ENCODE measurements at regions not wholly inside any gene's neighbourhood (a gene's known extent, or its start where the extent isn't known, plus 50 kb on each side); places are given as distances from the start of the nearest gene placed in this dataset.

DNA sequence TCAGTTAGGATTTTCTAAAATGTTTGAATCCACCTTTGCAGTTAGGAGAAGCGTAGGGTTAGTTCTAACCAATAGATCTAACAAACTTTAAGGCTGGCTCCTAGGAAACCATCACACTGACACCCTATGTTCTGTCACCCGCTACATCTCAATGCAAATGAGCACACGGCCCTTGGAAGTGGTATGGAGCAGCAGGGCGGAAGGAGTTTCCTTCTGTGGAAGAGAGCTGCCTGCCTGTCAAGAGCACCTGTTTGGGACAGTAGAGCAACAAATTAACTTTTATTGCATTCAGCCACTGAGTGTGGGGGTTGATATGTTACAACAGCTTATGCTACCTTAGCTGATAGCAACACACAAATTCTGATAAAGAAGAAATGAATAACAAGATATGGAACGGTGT, 306.9 kb upstream of the RAB6C start:
- H3K4me1 ChIP-seq, result no peaks in the 10 kb centered on the region
- no peaks in the 10 kb centered on the region for H3K27me3 ChIP-seq
- H3K27ac ChIP-seq, result no peak overlapping the region
- no peaks in the 10 kb centered on the region for H3K9me3 ChIP-seq
- DNase-seq, result no peak
- no peaks in the 10 kb centered on the region for H3K36me3 ChIP-seq (ENCODE audit: low read depth, missing control alignments)
- TF ChIP-seq, protein P1, sequence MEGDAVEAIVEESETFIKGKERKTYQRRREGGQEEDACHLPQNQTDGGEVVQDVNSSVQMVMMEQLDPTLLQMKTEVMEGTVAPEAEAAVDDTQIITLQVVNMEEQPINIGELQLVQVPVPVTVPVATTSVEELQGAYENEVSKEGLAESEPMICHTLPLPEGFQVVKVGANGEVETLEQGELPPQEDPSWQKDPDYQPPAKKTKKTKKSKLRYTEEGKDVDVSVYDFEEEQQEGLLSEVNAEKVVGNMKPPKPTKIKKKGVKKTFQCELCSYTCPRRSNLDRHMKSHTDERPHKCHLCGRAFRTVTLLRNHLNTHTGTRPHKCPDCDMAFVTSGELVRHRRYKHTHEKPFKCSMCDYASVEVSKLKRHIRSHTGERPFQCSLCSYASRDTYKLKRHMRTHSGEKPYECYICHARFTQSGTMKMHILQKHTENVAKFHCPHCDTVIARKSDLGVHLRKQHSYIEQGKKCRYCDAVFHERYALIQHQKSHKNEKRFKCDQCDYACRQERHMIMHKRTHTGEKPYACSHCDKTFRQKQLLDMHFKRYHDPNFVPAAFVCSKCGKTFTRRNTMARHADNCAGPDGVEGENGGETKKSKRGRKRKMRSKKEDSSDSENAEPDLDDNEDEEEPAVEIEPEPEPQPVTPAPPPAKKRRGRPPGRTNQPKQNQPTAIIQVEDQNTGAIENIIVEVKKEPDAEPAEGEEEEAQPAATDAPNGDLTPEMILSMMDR (IDR thresholded peaks at IDR 0.05), result no peak
- TF ChIP-seq POLR2A (IDR thresholded peaks at IDR 0.05), result no peak
- WGBS, 2 donors, result 60 to 87% methylated on average over 5 of the region's 5 CpGs
- intact Hi-C loops (cut with DNase I; ENCODE audit: low total_unique reads), result no loop called here
- H3K4me3 ChIP-seq, result no peak overlapping the region

GRCh38 chr2:129673234-129673633, 306.2 kb upstream of the RAB6C start:
- no peak for DNase-seq
- 64 to 70% methylated on average over 5 of the region's 5 CpGs for WGBS, 2 donors

DNA sequence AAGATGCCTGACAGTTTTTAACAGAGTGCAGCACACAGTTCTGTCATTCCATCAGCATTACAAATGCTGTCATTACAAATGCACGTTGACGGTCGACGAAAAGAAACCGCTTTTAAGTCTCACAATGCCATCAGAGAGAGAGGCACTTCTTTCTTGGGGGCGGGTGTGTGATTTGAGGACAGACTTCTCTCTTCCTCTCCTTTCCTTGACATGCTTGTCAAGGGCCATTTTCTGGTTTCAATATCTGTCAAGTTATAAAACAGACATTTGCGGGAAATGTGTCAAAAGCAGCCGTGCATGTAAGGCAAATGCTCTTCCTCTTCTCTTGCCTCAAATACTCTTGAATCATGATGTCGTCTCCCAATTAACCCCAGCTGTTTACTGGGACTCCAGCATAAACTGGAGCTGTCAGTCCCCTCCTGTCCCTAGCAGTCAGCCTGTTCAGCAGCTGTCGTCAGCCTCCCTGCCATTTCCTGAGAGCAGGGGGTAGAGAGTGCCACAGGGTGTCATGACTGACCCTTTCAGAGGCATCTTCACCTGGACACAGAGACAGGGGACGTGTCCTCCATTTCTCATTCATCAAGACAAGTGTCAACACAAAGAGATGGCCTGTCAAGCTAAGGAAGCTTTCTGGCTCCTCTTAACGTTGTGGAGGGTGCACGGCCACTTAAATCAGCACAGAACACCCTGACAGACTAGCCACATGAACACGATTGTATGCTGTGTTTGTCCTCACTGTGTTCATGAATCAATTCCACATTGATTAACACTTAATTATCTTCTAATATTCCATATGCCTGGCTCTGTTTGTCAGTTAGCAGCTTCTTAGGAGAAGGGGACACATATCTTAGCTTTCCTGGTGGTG, 305.4 kb upstream of the RAB6C start:
- Histone ChIP-seq H3K27ac (no peak overlapping the region), H3K27me3 (no peaks in the 10 kb centered on the region), H3K4me3 (no peak overlapping the region), H3K36me3 (ENCODE audit: low read depth, missing control alignments) (no peaks in the 10 kb centered on the region), H3K9me3 (no peaks in the 10 kb centered on the region), H3K4me1 (no peaks in the 10 kb centered on the region)
- no peak for DNase-seq
- TF ChIP-seq POLR2A (IDR thresholded peaks at IDR 0.05), result no peak
- TF ChIP-seq, protein P1 (IDR thresholded peaks at IDR 0.05), result no peak
- 55 to 66% methylated on average over 14 of the region's 14 CpGs for WGBS, 2 donors
- intact Hi-C loops (cut with DNase I; ENCODE audit: low total_unique reads), result no loop called here

More at GRCh38 chr2:129673234-129673633, 306.2 kb upstream of the RAB6C start:
- Histone ChIP-seq H3K27me3 (no peaks in the 10 kb centered on the region), H3K36me3 (ENCODE audit: low read depth, missing control alignments) (no peaks in the 10 kb centered on the region), H3K4me1 (no peaks in the 10 kb centered on the region), H3K9me3 (no peaks in the 10 kb centered on the region), H3K27ac (no peak overlapping the region), H3K4me3 (no peak overlapping the region)
- TF ChIP-seq, protein P1 (IDR thresholded peaks at IDR 0.05), result no peak
- TF ChIP-seq POLR2A (IDR thresholded peaks at IDR 0.05), result no peak
- intact Hi-C loops (cut with DNase I; ENCODE audit: low total_unique reads), result no loop called here

DNA sequence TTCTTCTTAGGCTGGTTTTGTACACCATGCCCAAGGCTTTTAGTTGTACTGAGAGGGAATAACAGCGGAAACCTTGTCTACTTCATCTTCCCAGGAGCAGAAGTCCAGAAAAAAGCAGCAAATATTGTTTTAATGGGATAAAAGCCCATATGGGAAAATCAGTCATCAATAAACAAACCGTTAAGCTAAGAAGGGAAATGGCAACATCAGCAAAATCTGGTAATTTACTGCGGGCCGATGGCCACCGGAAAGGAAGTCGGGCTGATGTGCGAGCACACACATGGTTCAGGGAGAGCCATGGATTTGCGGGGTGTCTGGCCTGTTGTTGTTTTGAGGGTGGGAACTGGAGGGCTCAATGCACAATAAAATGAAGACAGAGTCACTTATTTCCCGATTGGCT, 300.7 kb upstream of the RAB6C start:
- intact Hi-C loops (cut with DNase I; ENCODE audit: low total_unique reads), result no loop called here
- no peaks in the 10 kb centered on the region for H3K4me1 ChIP-seq
- 92 to 94% methylated on average over 9 of the region's 9 CpGs for WGBS, 2 donors
- H3K36me3 ChIP-seq (ENCODE audit: low read depth, missing control alignments), result no peaks in the 10 kb centered on the region
- H3K27me3 ChIP-seq, result no peaks in the 10 kb centered on the region
- no peak overlapping the region for H3K4me3 ChIP-seq
- TF ChIP-seq, protein P1 (IDR thresholded peaks at IDR 0.05), result no peak
- no peak for TF ChIP-seq POLR2A (IDR thresholded peaks at IDR 0.05)
- H3K9me3 ChIP-seq, result no peaks in the 10 kb centered on the region
- no peak for DNase-seq
- H3K27ac ChIP-seq, result no peak overlapping the region

DNA sequence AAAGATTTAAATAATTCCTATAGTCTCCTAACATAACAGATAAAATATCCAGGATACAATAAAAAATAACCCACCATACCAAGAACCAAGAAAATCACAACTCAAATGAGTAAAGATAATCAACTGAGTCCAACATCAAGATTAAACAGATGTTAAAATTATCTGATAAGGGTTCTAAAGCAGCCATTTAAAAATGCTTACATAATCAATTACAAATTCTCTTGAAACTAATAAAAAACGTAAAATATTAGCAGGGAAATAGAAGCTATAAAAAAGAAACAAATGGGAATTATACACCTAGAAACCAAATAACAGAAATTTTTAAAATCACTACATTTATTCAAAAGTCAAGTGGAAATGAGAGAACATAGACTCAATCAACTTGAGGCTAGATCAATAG, 297.7 kb upstream of the RAB6C start:
- no peaks in the 10 kb centered on the region for H3K9me3 ChIP-seq
- no peak overlapping the region for H3K27ac ChIP-seq
- H3K27me3 ChIP-seq, result no peaks in the 10 kb centered on the region
- intact Hi-C loops (cut with DNase I; ENCODE audit: low total_unique reads), result no loop called here
- TF ChIP-seq, protein P1 (IDR thresholded peaks at IDR 0.05), result no peak
- TF ChIP-seq POLR2A (IDR thresholded peaks at IDR 0.05), result no peak
- WGBS, 2 donors, result 86 to 91% methylated on average over 1 of the region's 1 CpG
- H3K4me3 ChIP-seq, result no peak overlapping the region
- no peaks in the 10 kb centered on the region for H3K36me3 ChIP-seq (ENCODE audit: low read depth, missing control alignments)
- no peaks in the 10 kb centered on the region for H3K4me1 ChIP-seq
- DNase-seq, result no peak

Measured in testis (tissue), 2 donors.